ENCODE measurements at regions not wholly inside any gene's neighbourhood (a gene's known extent, or its start where the extent isn't known, plus 50 kb on each side); places are given as distances from the start of the nearest gene placed in this dataset.

GRCh38 chr5:176173647-176174046 is 64.6 kb upstream of the SIMC1 start:
- Histone ChIP-seq H4K20me1 (ENCODE audit: insufficient read depth) (no peaks in the 10 kb centered on the region), H3K27me3 (ENCODE audit: insufficient read depth) (no peaks in the 10 kb centered on the region), H2AFZ (ENCODE audit: low read depth) (no peak overlapping the region), H3K9ac (no peak overlapping the region), H3K4me3 (ENCODE audit: low read depth in 2 of 2, low read length in 1 of 2) (no peak overlapping the region), H3K79me2 (ENCODE audit: insufficient read depth) (no peaks in the 10 kb centered on the region), H3K9me3 (no peaks in the 10 kb centered on the region), H3F3A (replicated peaks; ENCODE audit: insufficient read depth) (no peaks in the 10 kb centered on the region), H3K9me2 (no peaks in the 10 kb centered on the region), H3K4me1 (ENCODE audit: control insufficient read depth in 1 of 2, insufficient read depth in 2 of 2, low read depth in 1 of 2, low read length in 1 of 2) (no peaks in the 10 kb centered on the region; a peak in 1 of 4 replicates), H3K27ac (ENCODE audit: low read depth in 2 of 2, low read length in 1 of 2) (no peak overlapping the region), H3K36me3 (replicated peaks in 1 of 2; ENCODE audit: control insufficient read depth in 1 of 2, insufficient read depth in 2 of 2, low read length in 1 of 2) (no peaks in the 10 kb centered on the region), H3K4me2 (no peak overlapping the region)
- WGBS (ENCODE audit: low lambda C conversion rate) = 92% methylated on average over 4 of the region's 7 CpGs
- ChIA-PET POLR2A (no interaction called here), CTCF (no interaction called here)
- no peak for DNase-seq
- TF ChIP-seq MAX (IDR thresholded peaks at IDR 0.05; ENCODE audit: low read depth) = no peak
- no peak for TF ChIP-seq GATA2 (CRISPR knock-in tag; IDR thresholded peaks at IDR 0.05)
- no peak for TF ChIP-seq FOXJ3 (CRISPR knock-in tag; IDR thresholded peaks at IDR 0.05)
- no peak for TF ChIP-seq JUND (IDR thresholded peaks at IDR 0.05)
- TF ChIP-seq SIN3A (IDR thresholded peaks at IDR 0.05; ENCODE audit: borderline replicate concordance, low read depth, low read length) = no peak
- TF ChIP-seq USF2 (IDR thresholded peaks at IDR 0.05; ENCODE audit: borderline replicate concordance, low read depth, low read length) = no peak
- no peak for TF ChIP-seq POLR2AphosphoS5 (IDR thresholded peaks at IDR 0.05; ENCODE audit: low read depth, low read length)
- TF ChIP-seq FOXM1 (IDR thresholded peaks at IDR 0.05; ENCODE audit: low read depth) = no peak
- no peak for TF ChIP-seq RCOR1 (IDR thresholded peaks at IDR 0.05; ENCODE audit: low read length)
- TF ChIP-seq IRF3 (IDR thresholded peaks at IDR 0.05; ENCODE audit: low read depth, low read length) = no peak
- TF ChIP-seq YY1 (IDR thresholded peaks at IDR 0.05; ENCODE audit: low read depth) = no peak

- H3K4me2 ChIP-seq = no peak overlapping the region
- POLR2A ChIA-PET = no interaction called here
These were observed 63.7 kb upstream of the SIMC1 start for GRCh38 chr5:176174345-176175025.

More at GRCh38 chr5:176174345-176175025, 63.7 kb upstream of the SIMC1 start:
- H3K79me2 ChIP-seq (ENCODE audit: insufficient read depth) = no peaks in the 10 kb centered on the region
- H3K4me3 ChIP-seq (ENCODE audit: low read depth in 2 of 2, low read length in 1 of 2) = no peak overlapping the region
- H4K20me1 ChIP-seq (ENCODE audit: insufficient read depth) = no peaks in the 10 kb centered on the region
- no peaks in the 10 kb centered on the region for H3K9me3 ChIP-seq
- no peak overlapping the region for H3K27ac ChIP-seq (ENCODE audit: low read depth in 2 of 2, low read length in 1 of 2)
- CTCF ChIA-PET = no interaction called here
- H3K4me1 ChIP-seq (ENCODE audit: control insufficient read depth in 1 of 2, insufficient read depth in 2 of 2, low read depth in 1 of 2, low read length in 1 of 2) = no peaks in the 10 kb centered on the region; a peak in 1 of 4 replicates
- H3K9ac ChIP-seq = no peak overlapping the region
- H3K9me2 ChIP-seq = no peaks in the 10 kb centered on the region
- H3K36me3 ChIP-seq (replicated peaks in 1 of 2; ENCODE audit: control insufficient read depth in 1 of 2, insufficient read depth in 2 of 2, low read length in 1 of 2) = no peaks in the 10 kb centered on the region
- no peak for DNase-seq
- H2AFZ ChIP-seq (ENCODE audit: low read depth) = no peak overlapping the region
- TF ChIP-seq TAF1 (IDR thresholded peaks at IDR 0.05; ENCODE audit: borderline replicate concordance, low read depth, low read length) (no peak), FOXJ3 (CRISPR knock-in tag; IDR thresholded peaks at IDR 0.05) (no peak), USF1 (IDR thresholded peaks at IDR 0.05; ENCODE audit: borderline replicate concordance, low read depth) (no peak), MXI1 (IDR thresholded peaks at IDR 0.05; ENCODE audit: low read depth, low read length) (no peak), NRF1 (IDR thresholded peaks at IDR 0.05; ENCODE audit: low read depth, low read length) (no peak), TEAD4 (IDR thresholded peaks at IDR 0.05; ENCODE audit: borderline replicate concordance, insufficient read depth) (no peak), JUND (IDR thresholded peaks at IDR 0.05) (no peak), RAD21 (IDR thresholded peaks at IDR 0.05; ENCODE audit: low read length) (no peak), CTCF (IDR thresholded peaks at IDR 0.05) (no peak), GABPA (IDR thresholded peaks at IDR 0.05; ENCODE audit: low read depth) (no peak), MAX (IDR thresholded peaks at IDR 0.05; ENCODE audit: low read depth) (no peak), POLR2AphosphoS5 (IDR thresholded peaks at IDR 0.05; ENCODE audit: low read depth, low read length) (no peak)
- WGBS (ENCODE audit: low lambda C conversion rate) = 73% methylated on average over 1 of the region's 8 CpGs
- H3K27me3 ChIP-seq (ENCODE audit: insufficient read depth) = no peaks in the 10 kb centered on the region
- H3F3A ChIP-seq (replicated peaks; ENCODE audit: insufficient read depth) = no peaks in the 10 kb centered on the region
